ENCODE measurements at regions not wholly inside any gene's neighbourhood (a gene's known extent, or its start where the extent isn't known, plus 50 kb on each side); places are given as distances from the start of the nearest gene placed in this dataset.

- intact Hi-C loops (cut with micrococcal nuclease): no loop called here
- H3K4me3 ChIP-seq (ENCODE audit: low read length): no peak overlapping the region
- no peaks in the 10 kb centered on the region for H3K4me1 ChIP-seq (ENCODE audit: control insufficient read depth in 2 of 2, insufficient read depth in 2 of 2, low read length in 2 of 2)
- Mint-ChIP-seq H3K27ac (no peak overlapping the region), H3K36me3 (no peaks in the 10 kb centered on the region), H3K9me3 (peaks cover 0 to 4% (median 1%) of the 10 kb centered on the region in 11 donors), H3K4me1 (no peaks in the 10 kb centered on the region), H3K27me3 (no peaks in the 10 kb centered on the region), H3K4me3 (no peak overlapping the region)
- ChIA-PET POLR2A (no interaction called here), CTCF (no interaction called here)
- no peak for ATAC-seq
- H3K27ac ChIP-seq (ENCODE audit: low read depth, low read length): no peak overlapping the region
- H3K36me3 ChIP-seq (ENCODE audit: control insufficient read depth in 2 of 3, insufficient read depth in 3 of 3, low read length in 3 of 3): no peaks in the 10 kb centered on the region
- no peaks in the 10 kb centered on the region for H3K9me3 ChIP-seq (ENCODE audit: control insufficient read depth in 2 of 3, low read length in 3 of 3)
- no peak for DNase-seq
- no peaks in the 10 kb centered on the region for H3K27me3 ChIP-seq (ENCODE audit: control insufficient read depth in 2 of 2, insufficient read depth in 2 of 2, low read length in 2 of 2)
These were observed 368.9 kb downstream of the SLITRK2 start for GRCh38 chrX:146186540-146186939.

DNA sequence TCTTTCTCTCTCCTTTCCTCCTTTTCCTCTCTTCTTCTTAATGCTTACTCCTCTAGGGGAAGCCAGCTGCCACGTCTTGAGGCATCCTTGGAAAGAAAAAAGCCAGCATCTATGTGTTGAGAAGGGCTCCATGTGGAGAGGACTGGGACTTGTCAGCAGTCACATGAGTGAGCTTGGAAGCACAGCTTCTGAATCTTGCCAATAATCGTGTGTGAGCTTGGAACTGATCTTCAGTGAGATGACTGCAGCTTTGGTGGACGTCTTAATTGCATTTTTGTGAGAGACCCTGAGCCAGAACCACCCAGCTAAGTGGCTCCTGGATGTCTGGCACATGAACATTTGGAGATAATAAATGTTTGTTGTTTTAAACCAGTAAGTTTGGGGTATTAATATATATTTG is 371.7 kb downstream of the SLITRK2 start:
- Histone ChIP-seq H3K4me1 (ENCODE audit: control insufficient read depth in 2 of 2, insufficient read depth in 2 of 2, low read length in 2 of 2) (no peaks in the 10 kb centered on the region), H3K27ac (ENCODE audit: low read depth, low read length) (no peak overlapping the region), H3K27me3 (ENCODE audit: control insufficient read depth in 2 of 2, insufficient read depth in 2 of 2, low read length in 2 of 2) (no peaks in the 10 kb centered on the region), H3K9me3 (ENCODE audit: control insufficient read depth in 2 of 3, low read length in 3 of 3) (no peaks in the 10 kb centered on the region), H3K4me3 (ENCODE audit: low read length) (no peak overlapping the region), H3K36me3 (ENCODE audit: control insufficient read depth in 2 of 3, insufficient read depth in 3 of 3, low read length in 3 of 3) (no peaks in the 10 kb centered on the region)
- no peaks in the 10 kb centered on the region for H3K36me3 Mint-ChIP-seq
- intact Hi-C loops (cut with micrococcal nuclease): no loop called here
- H3K27me3 Mint-ChIP-seq: no peaks in the 10 kb centered on the region
- DNase-seq (no peak), ATAC-seq (no peak)
- CTCF ChIA-PET: no interaction called here
- no peak overlapping the region for H3K27ac Mint-ChIP-seq
- H3K4me1 Mint-ChIP-seq: no peaks in the 10 kb centered on the region
- peaks cover 0 to 4% (median 0%) of the 10 kb centered on the region in 11 donors for H3K9me3 Mint-ChIP-seq
- no peak overlapping the region for H3K4me3 Mint-ChIP-seq
- POLR2A ChIA-PET: no interaction called here

DNA sequence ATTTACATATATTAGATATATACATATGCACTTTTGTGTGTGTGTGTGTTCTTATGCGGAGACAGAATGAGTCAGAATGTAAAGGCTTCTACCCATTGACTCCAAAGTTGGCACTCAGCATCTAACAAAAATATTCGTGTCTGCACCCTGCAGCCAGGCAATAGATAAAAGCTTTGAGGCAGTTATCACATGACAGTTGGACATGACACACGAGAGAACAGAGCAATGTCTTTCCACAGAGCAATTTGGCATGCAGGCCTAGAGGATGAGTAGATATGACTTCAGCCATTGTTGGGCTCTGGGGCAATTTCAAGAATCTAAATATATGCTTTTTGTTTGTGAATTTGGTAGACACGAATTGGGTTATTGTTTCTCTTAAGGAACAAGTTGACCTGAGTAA is 391.2 kb downstream of the SLITRK2 start:
- no peak overlapping the region for H3K27ac ChIP-seq (ENCODE audit: low read depth, low read length)
- no peak overlapping the region for H3K27ac Mint-ChIP-seq
- H3K4me1 Mint-ChIP-seq: no peaks in the 10 kb centered on the region
- no peak overlapping the region for H3K4me3 Mint-ChIP-seq
- ATAC-seq: no peak
- no peaks in the 10 kb centered on the region for H3K9me3 ChIP-seq (ENCODE audit: control insufficient read depth in 2 of 3, low read length in 3 of 3)
- no peaks in the 10 kb centered on the region for H3K36me3 Mint-ChIP-seq
- POLR2A ChIA-PET: no interaction called here
- H3K4me1 ChIP-seq (ENCODE audit: control insufficient read depth in 2 of 2, insufficient read depth in 2 of 2, low read length in 2 of 2): no peaks in the 10 kb centered on the region
- peaks cover 0 to 8% (median 1%) of the 10 kb centered on the region in 11 donors for H3K9me3 Mint-ChIP-seq
- no peaks in the 10 kb centered on the region for H3K36me3 ChIP-seq (ENCODE audit: control insufficient read depth in 2 of 3, insufficient read depth in 3 of 3, low read length in 3 of 3)
- H3K4me3 ChIP-seq (ENCODE audit: low read length): no peak overlapping the region
- CTCF ChIA-PET: no interaction called here
- H3K27me3 Mint-ChIP-seq: no peaks in the 10 kb centered on the region
- no peaks in the 10 kb centered on the region for H3K27me3 ChIP-seq (ENCODE audit: control insufficient read depth in 2 of 2, insufficient read depth in 2 of 2, low read length in 2 of 2)
- no peak for DNase-seq
- intact Hi-C loops (cut with micrococcal nuclease): no loop called here

- Histone ChIP-seq H3K4me1 (ENCODE audit: control insufficient read depth in 2 of 2, insufficient read depth in 2 of 2, low read length in 2 of 2) (no peaks in the 10 kb centered on the region), H3K9me3 (ENCODE audit: control insufficient read depth in 2 of 3, low read length in 3 of 3) (no peaks in the 10 kb centered on the region), H3K4me3 (ENCODE audit: low read length) (no peak overlapping the region), H3K27ac (ENCODE audit: low read depth, low read length) (no peak overlapping the region), H3K36me3 (ENCODE audit: control insufficient read depth in 2 of 3, insufficient read depth in 3 of 3, low read length in 3 of 3) (no peaks in the 10 kb centered on the region), H3K27me3 (ENCODE audit: control insufficient read depth in 2 of 2, insufficient read depth in 2 of 2, low read length in 2 of 2) (no peaks in the 10 kb centered on the region)
- Mint-ChIP-seq H3K36me3 (no peaks in the 10 kb centered on the region), H3K27ac (no peak overlapping the region), H3K4me1 (no peaks in the 10 kb centered on the region), H3K27me3 (no peaks in the 10 kb centered on the region), H3K9me3 (peaks cover 0 to 8% (median 4%) of the 10 kb centered on the region in 11 donors), H3K4me3 (no peak overlapping the region)
- DNase-seq (no peak), ATAC-seq (no peak)
- POLR2A ChIA-PET: no interaction called here
- intact Hi-C loops (cut with micrococcal nuclease): no loop called here
- CTCF ChIA-PET: no interaction called here
These were observed 406.8 kb downstream of the SLITRK2 start for GRCh38 chrX:146224442-146224841.

DNA sequence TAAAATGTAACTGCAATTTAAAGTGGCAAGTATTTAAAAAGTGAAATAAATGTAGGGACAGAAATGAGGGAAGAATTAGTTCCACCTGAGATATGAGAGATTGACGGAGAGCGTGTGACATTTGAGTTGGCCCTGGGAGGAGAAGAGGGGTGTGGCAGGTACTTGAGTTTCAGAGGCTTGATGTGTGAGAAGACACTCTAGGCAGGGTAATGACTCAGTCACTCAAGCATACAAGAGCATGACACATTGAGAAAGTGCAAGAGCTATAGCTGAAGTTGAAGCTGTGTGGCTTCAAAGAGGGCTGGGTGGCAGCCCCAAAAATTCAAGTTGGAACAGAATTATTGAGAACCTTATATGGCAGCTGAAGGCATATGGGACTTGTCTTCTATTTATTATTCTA is 420.5 kb downstream of the SLITRK2 start:
- no peak overlapping the region for H3K27ac Mint-ChIP-seq
- Histone ChIP-seq H3K36me3 (ENCODE audit: control insufficient read depth in 2 of 3, insufficient read depth in 3 of 3, low read length in 3 of 3) (no peaks in the 10 kb centered on the region), H3K9me3 (ENCODE audit: control insufficient read depth in 2 of 3, low read length in 3 of 3) (no peaks in the 10 kb centered on the region), H3K4me3 (ENCODE audit: low read length) (no peak overlapping the region), H3K27ac (ENCODE audit: low read depth, low read length) (no peak overlapping the region), H3K27me3 (ENCODE audit: control insufficient read depth in 2 of 2, insufficient read depth in 2 of 2, low read length in 2 of 2) (no peaks in the 10 kb centered on the region), H3K4me1 (ENCODE audit: control insufficient read depth in 2 of 2, insufficient read depth in 2 of 2, low read length in 2 of 2) (no peaks in the 10 kb centered on the region)
- CTCF ChIA-PET: no interaction called here
- intact Hi-C loops (cut with micrococcal nuclease): no loop called here
- POLR2A ChIA-PET: no interaction called here
- no peak for ATAC-seq
- peaks cover 0 to 5% (median 0%) of the 10 kb centered on the region in 11 donors for H3K9me3 Mint-ChIP-seq
- no peak overlapping the region for H3K4me3 Mint-ChIP-seq
- H3K27me3 Mint-ChIP-seq: no peaks in the 10 kb centered on the region
- H3K36me3 Mint-ChIP-seq: no peaks in the 10 kb centered on the region
- no peak for DNase-seq
- no peaks in the 10 kb centered on the region for H3K4me1 Mint-ChIP-seq

DNA sequence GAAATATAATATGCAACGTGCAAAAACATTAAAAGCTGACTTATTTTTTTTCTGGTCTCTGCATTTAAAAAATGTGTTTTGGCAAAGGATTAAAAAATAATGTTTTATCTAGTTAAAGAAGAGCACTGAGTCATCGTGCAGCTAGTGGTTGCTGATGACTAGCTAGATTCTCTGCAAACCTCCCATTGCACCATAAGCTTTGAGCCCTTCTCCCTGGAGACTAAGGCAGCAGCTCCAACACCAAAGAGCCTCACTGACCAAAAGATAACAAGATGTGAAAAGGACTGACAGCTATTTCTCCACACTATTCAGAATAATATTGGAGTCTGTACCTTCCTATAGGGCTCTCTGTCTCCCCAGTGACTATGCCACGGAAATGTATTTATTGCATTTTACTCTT is 424.3 kb downstream of the SLITRK2 start:
- Histone ChIP-seq H3K4me3 (ENCODE audit: low read length) (no peak overlapping the region), H3K27ac (ENCODE audit: low read depth, low read length) (no peak overlapping the region), H3K4me1 (ENCODE audit: control insufficient read depth in 2 of 2, insufficient read depth in 2 of 2, low read length in 2 of 2) (no peaks in the 10 kb centered on the region), H3K27me3 (ENCODE audit: control insufficient read depth in 2 of 2, insufficient read depth in 2 of 2, low read length in 2 of 2) (no peaks in the 10 kb centered on the region), H3K36me3 (ENCODE audit: control insufficient read depth in 2 of 3, insufficient read depth in 3 of 3, low read length in 3 of 3) (no peaks in the 10 kb centered on the region), H3K9me3 (ENCODE audit: control insufficient read depth in 2 of 3, low read length in 3 of 3) (no peaks in the 10 kb centered on the region)
- Mint-ChIP-seq H3K27me3 (no peaks in the 10 kb centered on the region), H3K4me1 (no peaks in the 10 kb centered on the region), H3K4me3 (no peak overlapping the region), H3K36me3 (no peaks in the 10 kb centered on the region), H3K9me3 (peaks cover 0 to 5% (median 0%) of the 10 kb centered on the region in 11 donors), H3K27ac (no peak overlapping the region)
- no peak for DNase-seq
- ChIA-PET CTCF (no interaction called here), POLR2A (no interaction called here)
- intact Hi-C loops (cut with micrococcal nuclease): no loop called here
- ATAC-seq: no peak

- Histone ChIP-seq H3K27ac (ENCODE audit: low read depth, low read length) (no peak overlapping the region), H3K36me3 (ENCODE audit: control insufficient read depth in 2 of 3, insufficient read depth in 3 of 3, low read length in 3 of 3) (no peaks in the 10 kb centered on the region), H3K27me3 (ENCODE audit: control insufficient read depth in 2 of 2, insufficient read depth in 2 of 2, low read length in 2 of 2) (no peaks in the 10 kb centered on the region), H3K4me1 (ENCODE audit: control insufficient read depth in 2 of 2, insufficient read depth in 2 of 2, low read length in 2 of 2) (no peaks in the 10 kb centered on the region), H3K9me3 (ENCODE audit: control insufficient read depth in 2 of 3, low read length in 3 of 3) (no peaks in the 10 kb centered on the region), H3K4me3 (ENCODE audit: low read length) (no peak overlapping the region)
- Mint-ChIP-seq H3K9me3 (peaks cover 0 to 7% (median 0%) of the 10 kb centered on the region in 11 donors), H3K27ac (no peak overlapping the region), H3K4me1 (no peaks in the 10 kb centered on the region), H3K27me3 (no peaks in the 10 kb centered on the region), H3K4me3 (no peak overlapping the region), H3K36me3 (no peaks in the 10 kb centered on the region)
- no peak for DNase-seq
- ChIA-PET POLR2A (no interaction called here), CTCF (no interaction called here)
- intact Hi-C loops (cut with micrococcal nuclease): no loop called here
- no peak for ATAC-seq
These were observed 425.4 kb downstream of the SLITRK2 start for GRCh38 chrX:146243041-146243440.
